ENCODE measurements at regions not wholly inside any gene's neighbourhood (a gene's known extent, or its start where the extent isn't known, plus 50 kb on each side); places are given as distances from the start of the nearest gene placed in this dataset.
"Not testable (repeated sequence)": the region's sequence is repeated elsewhere in the genome, so short reads cannot be mapped to it uniquely, and the experiment has no call there.

GRCh38 chrX:121571333-121571732, 523.9 kb downstream of the GLUD2 start:
- Histone ChIP-seq H3K36me3 (ENCODE audit: insufficient read depth, low read length) (no peaks in the 10 kb centered on the region), H3K9me3 (ENCODE audit: low read depth, low read length) (no peaks in the 10 kb centered on the region), H3K4me2 (ENCODE audit: insufficient read depth, low read length) (no peak overlapping the region), H3K4me3 (ENCODE audit: insufficient read depth, low read length) (no peak overlapping the region), H3K79me2 (ENCODE audit: insufficient read depth, low read length) (no peaks in the 10 kb centered on the region), H2AFZ (ENCODE audit: low read length) (no peak overlapping the region), H3K27me3 (ENCODE audit: insufficient read depth, low read length) (no peaks in the 10 kb centered on the region), H3K27ac (ENCODE audit: low read depth, low read length) (no peak overlapping the region), H3K4me1 (ENCODE audit: insufficient read depth, low read length) (no peaks in the 10 kb centered on the region), H4K20me1 (ENCODE audit: insufficient read depth, low read length) (no peaks in the 10 kb centered on the region)
- TF ChIP-seq CTCF (IDR thresholded peaks at IDR 0.05; ENCODE audit: extremely low read depth, low read depth, low read length): no peak
- no peak for DNase-seq (ENCODE audit: insufficient read length, low spot score, missing footprints)

- not testable (repeated sequence) for H3K4me1 ChIP-seq (ENCODE audit: insufficient read depth, low read length); H3K27ac ChIP-seq (ENCODE audit: low read depth, low read length); H3K4me2 ChIP-seq (ENCODE audit: insufficient read depth, low read length); H3K4me3 ChIP-seq (ENCODE audit: insufficient read depth, low read length); H3K36me3 ChIP-seq (ENCODE audit: insufficient read depth, low read length); H3K27me3 ChIP-seq (ENCODE audit: insufficient read depth, low read length); H3K79me2 ChIP-seq (ENCODE audit: insufficient read depth, low read length); H3K9me3 ChIP-seq (ENCODE audit: low read depth, low read length); H4K20me1 ChIP-seq (ENCODE audit: insufficient read depth, low read length); H2AFZ ChIP-seq (ENCODE audit: low read length); DNase-seq (ENCODE audit: insufficient read length, low spot score, missing footprints)
Measured at GRCh38 chrX:121574384-121574783, 527.0 kb downstream of the GLUD2 start.

GRCh38 chrX:121579016-121579760, 531.8 kb downstream of the GLUD2 start:
- Histone ChIP-seq H3K36me3 (ENCODE audit: insufficient read depth, low read length) (no peaks in the 10 kb centered on the region), H4K20me1 (ENCODE audit: insufficient read depth, low read length) (no peaks in the 10 kb centered on the region), H3K4me1 (ENCODE audit: insufficient read depth, low read length) (no peaks in the 10 kb centered on the region), H3K4me3 (ENCODE audit: insufficient read depth, low read length) (no peak overlapping the region), H3K79me2 (ENCODE audit: insufficient read depth, low read length) (no peaks in the 10 kb centered on the region), H3K4me2 (ENCODE audit: insufficient read depth, low read length) (no peak overlapping the region), H2AFZ (ENCODE audit: low read length) (no peak overlapping the region), H3K27ac (ENCODE audit: low read depth, low read length) (no peak overlapping the region), H3K9me3 (ENCODE audit: low read depth, low read length) (no peaks in the 10 kb centered on the region), H3K27me3 (ENCODE audit: insufficient read depth, low read length) (no peaks in the 10 kb centered on the region)
- no peak for DNase-seq (ENCODE audit: insufficient read length, low spot score, missing footprints)
- peak; percentile 18 for TF ChIP-seq CTCF (IDR thresholded peaks at IDR 0.05; ENCODE audit: extremely low read depth, low read depth, low read length)

- H2AFZ ChIP-seq (ENCODE audit: low read length): no peak overlapping the region
- H4K20me1 ChIP-seq (ENCODE audit: insufficient read depth, low read length): no peaks in the 10 kb centered on the region
- no peak overlapping the region for H3K4me3 ChIP-seq (ENCODE audit: insufficient read depth, low read length)
- no peak for TF ChIP-seq CTCF (IDR thresholded peaks at IDR 0.05; ENCODE audit: extremely low read depth, low read depth, low read length)
- H3K4me1 ChIP-seq (ENCODE audit: insufficient read depth, low read length): no peaks in the 10 kb centered on the region
- H3K9me3 ChIP-seq (ENCODE audit: low read depth, low read length): no peaks in the 10 kb centered on the region
- no peaks in the 10 kb centered on the region for H3K27me3 ChIP-seq (ENCODE audit: insufficient read depth, low read length)
- no peaks in the 10 kb centered on the region for H3K79me2 ChIP-seq (ENCODE audit: insufficient read depth, low read length)
- H3K36me3 ChIP-seq (ENCODE audit: insufficient read depth, low read length): no peaks in the 10 kb centered on the region
- no peak overlapping the region for H3K4me2 ChIP-seq (ENCODE audit: insufficient read depth, low read length)
- DNase-seq (ENCODE audit: insufficient read length, low spot score, missing footprints): no peak
- H3K27ac ChIP-seq (ENCODE audit: low read depth, low read length): no peak overlapping the region
Measured at GRCh38 chrX:121581885-121582284, 534.5 kb downstream of the GLUD2 start.

Data from osteoblast (primary cell).